ENCODE measurements at regions not wholly inside any gene's neighbourhood (a gene's known extent, or its start where the extent isn't known, plus 50 kb on each side); places are given as distances from the start of the nearest gene placed in this dataset.
"Not testable (repeated sequence)": the region's sequence is repeated elsewhere in the genome, so short reads cannot be mapped to it uniquely, and the experiment has no call there.

- H3K4me3 ChIP-seq (ENCODE audit: low read depth, low read length); DNase-seq (ENCODE audit: low read depth): not testable (repeated sequence)
Observed at GRCh38 chr21:5064581-5065142, 5456.7 kb upstream of the TPTE start.

DNA sequence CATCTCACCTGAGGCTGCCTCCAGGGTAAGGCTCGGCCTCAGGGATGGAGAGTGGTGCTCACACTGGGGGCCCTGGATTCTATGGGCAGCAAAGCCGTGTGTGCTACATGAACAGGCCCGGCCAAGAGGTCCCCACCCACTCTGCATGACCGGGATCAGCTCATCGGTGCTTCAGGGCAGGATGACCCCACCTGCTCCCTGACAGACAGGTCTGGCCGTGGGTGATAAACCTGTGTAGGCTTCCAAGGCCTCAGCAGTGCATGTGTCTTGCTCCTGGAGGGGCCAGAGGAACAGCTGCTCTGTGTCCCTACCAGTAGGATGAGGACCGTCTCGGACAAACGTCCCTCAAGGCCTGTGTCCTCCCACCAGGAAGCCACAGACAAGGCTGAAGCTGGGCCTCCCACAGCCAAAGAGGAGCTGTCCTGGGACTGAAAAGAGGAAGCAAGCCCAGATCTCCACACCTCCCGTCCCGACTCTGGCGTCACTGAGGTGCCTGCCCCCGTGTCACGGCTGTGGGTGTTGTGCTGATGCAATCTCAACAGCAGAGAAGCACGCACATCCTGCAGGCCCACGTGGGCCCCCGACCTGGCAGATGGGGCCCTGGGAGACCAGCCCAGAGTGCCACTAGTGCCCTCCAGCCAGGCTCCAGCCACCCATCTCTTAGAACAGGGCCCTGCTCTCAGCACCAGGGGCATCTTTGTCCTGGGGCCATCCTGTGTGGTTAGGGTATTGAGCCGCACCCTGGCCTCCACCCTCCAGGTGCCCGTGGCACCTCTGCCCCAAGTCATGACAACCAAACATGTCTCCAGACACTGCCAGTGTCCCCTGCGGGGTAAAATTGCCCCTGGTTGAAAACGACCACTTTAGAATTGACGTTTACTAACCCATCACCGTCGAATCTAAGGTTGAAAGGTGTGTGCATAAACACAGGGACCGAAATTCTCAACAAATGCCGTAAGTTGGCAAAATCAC is 5455.9 kb upstream of the TPTE start:
- not testable (repeated sequence) for H3K4me3 ChIP-seq (ENCODE audit: low read depth, low read length); DNase-seq (ENCODE audit: low read depth)

- not testable (repeated sequence) for DNase-seq (ENCODE audit: low read depth); H3K4me3 ChIP-seq (ENCODE audit: low read depth, low read length)
Observed at GRCh38 chr21:5066682-5067251, 5454.6 kb upstream of the TPTE start.

- DNase-seq (ENCODE audit: low read depth); H3K4me3 ChIP-seq (ENCODE audit: low read depth, low read length): not testable (repeated sequence)
Observed at GRCh38 chr21:5067326-5068048, 5453.9 kb upstream of the TPTE start.

- not testable (repeated sequence) for H3K4me3 ChIP-seq (ENCODE audit: low read depth, low read length); DNase-seq (ENCODE audit: low read depth)
Observed at GRCh38 chr21:5068649-5069048, 5452.7 kb upstream of the TPTE start.

GRCh38 chr21:5071180-5071579 is 5450.2 kb upstream of the TPTE start:
- not testable (repeated sequence) for DNase-seq (ENCODE audit: low read depth); H3K4me3 ChIP-seq (ENCODE audit: low read depth, low read length)

DNA sequence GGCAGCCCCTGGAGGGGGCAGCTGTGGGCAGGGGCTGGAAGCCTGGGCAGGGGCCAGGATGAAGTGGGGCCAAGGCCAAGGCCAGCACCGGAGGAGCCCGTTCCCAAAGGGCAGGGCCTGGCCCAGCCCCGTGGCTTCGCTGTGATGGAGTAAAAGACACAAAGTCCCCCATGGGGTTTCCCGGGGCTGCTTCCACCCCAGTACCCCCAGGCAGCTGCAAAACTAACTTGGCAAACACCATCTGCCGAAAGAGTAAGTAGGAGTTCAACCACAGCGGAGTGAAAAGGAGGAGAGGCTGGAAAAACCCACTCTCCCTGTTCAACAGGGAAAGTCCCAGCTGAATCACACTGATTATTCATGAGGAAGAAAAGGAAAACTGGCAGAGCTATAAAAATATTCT is 5444.5 kb upstream of the TPTE start:
- not testable (repeated sequence) for DNase-seq (ENCODE audit: low read depth)

GRCh38 chr21:5079361-5079760 is 5442.0 kb upstream of the TPTE start:
- not testable (repeated sequence) for H3K4me3 ChIP-seq (ENCODE audit: low read depth, low read length); DNase-seq (ENCODE audit: low read depth)

More for the DNA sequence above, 5444.5 kb upstream of the TPTE start:
- H3K4me3 ChIP-seq (ENCODE audit: low read depth, low read length) = not testable (repeated sequence)

DNA sequence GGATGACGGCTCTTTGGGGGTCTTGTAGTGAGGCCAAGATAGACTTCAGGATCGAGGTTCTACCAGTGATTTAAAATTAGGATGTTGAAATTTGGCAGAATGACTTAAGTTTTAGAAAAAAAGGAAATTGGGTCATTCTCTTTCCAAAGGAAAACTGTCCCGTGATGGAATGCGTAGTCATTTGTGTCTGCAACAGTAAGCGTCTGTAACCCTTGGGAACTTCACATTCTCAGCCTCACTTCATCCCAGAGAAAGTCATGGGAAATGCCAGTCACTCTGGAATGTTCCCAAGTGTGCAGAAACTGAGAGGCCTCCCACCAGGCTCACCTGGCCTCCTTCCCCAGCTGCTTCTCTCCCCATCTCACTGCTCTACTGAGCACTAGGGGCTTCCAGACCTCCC is 5441.4 kb upstream of the TPTE start:
- DNase-seq (ENCODE audit: low read depth); H3K4me3 ChIP-seq (ENCODE audit: low read depth, low read length): not testable (repeated sequence)

DNA sequence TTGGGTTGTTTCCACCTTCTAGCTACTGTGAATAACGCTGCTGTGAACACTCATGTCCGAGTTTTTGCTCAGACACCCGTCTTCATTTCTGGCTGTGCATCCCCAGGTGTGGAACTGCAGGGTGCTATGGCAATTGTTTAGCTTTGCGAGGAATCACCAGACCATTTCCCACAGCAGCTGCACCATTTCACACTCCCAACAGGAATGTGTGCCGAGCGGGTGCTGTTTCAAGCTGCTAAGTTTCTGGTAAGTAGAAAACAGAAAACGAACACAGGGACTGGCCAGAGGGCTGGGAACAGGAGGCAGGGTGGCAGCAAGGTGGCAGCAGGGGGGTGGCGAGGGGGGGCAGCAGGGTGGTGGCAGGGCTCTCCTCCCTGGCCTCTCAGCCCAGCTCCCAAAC is 5437.1 kb upstream of the TPTE start:
- not testable (repeated sequence) for H3K4me3 ChIP-seq (ENCODE audit: low read depth, low read length); DNase-seq (ENCODE audit: low read depth)

GRCh38 chr21:5085456-5085855 is 5435.9 kb upstream of the TPTE start:
- not testable (repeated sequence) for H3K4me3 ChIP-seq (ENCODE audit: low read depth, low read length); DNase-seq (ENCODE audit: low read depth)

DNA sequence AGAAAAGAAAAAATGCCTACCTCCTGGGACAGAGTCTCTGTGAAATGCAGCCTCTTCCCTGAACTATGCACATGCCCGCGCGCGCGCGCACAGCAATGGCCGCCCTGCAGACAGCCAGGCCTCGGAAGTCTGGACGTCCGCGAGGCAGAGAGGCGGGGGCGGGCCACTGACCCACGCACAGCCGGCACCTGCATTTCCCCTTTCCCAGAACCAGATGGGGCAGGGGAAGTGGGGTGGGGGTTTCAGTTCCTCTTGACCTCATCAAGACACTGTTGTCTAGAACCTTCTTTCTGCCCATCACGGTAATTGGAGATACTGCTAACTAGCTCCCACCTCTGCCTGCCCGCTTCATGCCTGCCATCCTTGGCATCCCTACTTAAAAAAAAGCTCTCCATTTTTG is 5435.0 kb upstream of the TPTE start:
- not testable (repeated sequence) for H3K4me3 ChIP-seq (ENCODE audit: low read depth, low read length); DNase-seq (ENCODE audit: low read depth)

DNA sequence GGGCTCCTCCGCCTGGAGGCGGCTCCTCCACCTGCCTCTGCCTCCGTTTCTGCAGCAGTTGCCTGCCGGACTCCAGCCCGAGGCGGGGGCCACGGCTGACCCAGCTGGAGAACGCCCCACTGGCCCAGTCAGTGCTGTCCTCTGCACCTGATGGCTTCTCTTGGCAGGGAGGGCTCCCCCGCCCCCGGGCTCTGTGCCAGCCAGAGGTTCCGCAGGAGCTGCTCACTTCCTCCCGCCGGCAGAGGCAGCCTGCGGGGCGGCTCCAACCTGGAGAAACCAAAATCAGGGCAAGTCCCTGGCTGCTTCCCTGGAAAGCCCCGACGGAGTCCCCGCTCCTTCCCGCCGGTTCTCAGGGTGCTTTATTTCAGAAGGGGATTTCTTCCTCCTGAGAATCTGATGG is 5432.6 kb upstream of the TPTE start:
- H3K4me3 ChIP-seq (ENCODE audit: low read depth, low read length); DNase-seq (ENCODE audit: low read depth): not testable (repeated sequence)

DNA sequence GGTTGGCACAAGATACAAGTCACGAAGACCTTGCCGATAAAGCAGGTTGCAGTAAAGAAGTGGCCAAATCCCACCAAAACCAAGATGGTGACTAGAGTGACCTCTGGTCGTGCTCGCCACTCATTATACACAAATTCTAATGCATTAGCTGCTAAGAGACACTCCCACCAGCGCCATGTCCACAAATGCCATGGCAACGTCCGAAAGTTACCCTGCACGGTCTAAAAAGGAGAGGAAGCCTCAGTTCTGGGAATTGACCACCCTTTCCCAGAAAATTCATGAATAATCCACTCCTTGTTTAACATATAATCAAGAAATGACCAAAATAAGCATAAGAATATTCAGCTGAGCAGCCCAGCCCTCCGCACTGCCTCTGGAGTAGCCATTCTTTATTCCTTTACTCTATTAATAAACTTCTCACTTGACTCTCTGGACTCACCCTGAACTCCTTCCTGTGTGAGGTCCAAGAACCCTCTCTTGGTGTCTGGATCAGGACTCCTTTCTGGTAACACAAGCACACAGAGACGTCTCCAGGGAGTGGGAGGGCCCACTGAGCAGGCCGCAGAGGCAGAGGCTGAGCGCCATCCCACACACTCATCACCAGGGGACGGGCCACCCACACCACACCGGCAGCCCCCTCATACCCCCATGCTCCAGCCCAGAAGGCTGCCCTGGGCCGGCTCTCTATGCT is 5431.8 kb upstream of the TPTE start:
- H3K4me3 ChIP-seq (ENCODE audit: low read depth, low read length) = not testable (repeated sequence)

GRCh38 chr21:5090132-5091079 is 5431.0 kb upstream of the TPTE start:
- DNase-seq (ENCODE audit: low read depth); H3K4me3 ChIP-seq (ENCODE audit: low read depth, low read length): not testable (repeated sequence)

More for the DNA sequence above, 5431.8 kb upstream of the TPTE start:
- DNase-seq (ENCODE audit: low read depth) = not testable (repeated sequence)

DNA sequence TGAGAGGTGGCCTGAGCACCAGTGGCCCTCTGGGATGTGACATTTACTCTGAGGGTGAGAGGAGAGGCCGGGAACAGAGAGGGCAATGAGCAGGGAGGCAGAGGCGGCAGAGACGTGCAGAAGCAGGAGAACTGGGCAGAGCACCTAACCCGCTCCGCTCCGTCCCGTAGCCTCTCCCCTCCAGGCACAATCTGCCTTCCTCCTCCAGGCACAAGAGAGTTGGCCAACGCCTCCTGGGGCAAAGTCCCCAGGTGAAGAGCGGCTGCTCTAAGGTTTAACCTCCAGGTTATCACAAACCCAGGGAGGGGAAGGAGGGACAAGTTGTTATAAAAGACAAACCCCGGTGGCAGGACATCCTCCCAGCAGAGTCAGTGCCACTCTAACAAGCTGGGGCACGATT is 5430.1 kb upstream of the TPTE start:
- not testable (repeated sequence) for H3K4me3 ChIP-seq (ENCODE audit: low read depth, low read length); DNase-seq (ENCODE audit: low read depth)

GRCh38 chr21:5095628-5096027 is 5425.8 kb upstream of the TPTE start:
- not testable (repeated sequence) for DNase-seq (ENCODE audit: low read depth); H3K4me3 ChIP-seq (ENCODE audit: low read depth, low read length)
